ENCODE measurements at regions not wholly inside any gene's neighbourhood (a gene's known extent, or its start where the extent isn't known, plus 50 kb on each side); places are given as distances from the start of the nearest gene placed in this dataset.

GRCh38 chr1:11594222-11594621 lies 60.0 kb downstream of the FBXO2 start:
- DNase-seq (ENCODE audit: low spot score) = peak; percentile 74
- H4K20me1 ChIP-seq (ENCODE audit: low read depth) = no peaks in the 10 kb centered on the region
- no peaks in the 10 kb centered on the region for H3K27me3 ChIP-seq
- Mint-ChIP-seq H3K9me3 (peaks cover 3% of the 10 kb centered on the region), H3K27ac (no peak overlapping the region), H3K36me3 (no peaks in the 10 kb centered on the region), H3K4me1 (peaks cover 11% of the 10 kb centered on the region), H3K4me3 (no peak overlapping the region), H3K27me3 (ENCODE audit: insufficient read depth, low read depth) (no peaks in the 10 kb centered on the region)
- H3K4me1 ChIP-seq = peaks cover 6% of the 10 kb centered on the region
- H3K36me3 ChIP-seq = no peaks in the 10 kb centered on the region
- H3K27ac ChIP-seq = no peak overlapping the region
- peaks cover 3% of the 10 kb centered on the region for H3F3A ChIP-seq (ENCODE audit: low read depth)
- H2AFZ ChIP-seq (replicated peaks) = peak overlapping the region; percentile 100
- no peaks in the 10 kb centered on the region for H3K79me2 ChIP-seq (ENCODE audit: low read depth)
- H3K9me3 ChIP-seq (ENCODE audit: low read depth) = no peaks in the 10 kb centered on the region
- no peak for TF ChIP-seq EZH2 (IDR thresholded peaks at IDR 0.05)
- TF ChIP-seq, protein P1, sequence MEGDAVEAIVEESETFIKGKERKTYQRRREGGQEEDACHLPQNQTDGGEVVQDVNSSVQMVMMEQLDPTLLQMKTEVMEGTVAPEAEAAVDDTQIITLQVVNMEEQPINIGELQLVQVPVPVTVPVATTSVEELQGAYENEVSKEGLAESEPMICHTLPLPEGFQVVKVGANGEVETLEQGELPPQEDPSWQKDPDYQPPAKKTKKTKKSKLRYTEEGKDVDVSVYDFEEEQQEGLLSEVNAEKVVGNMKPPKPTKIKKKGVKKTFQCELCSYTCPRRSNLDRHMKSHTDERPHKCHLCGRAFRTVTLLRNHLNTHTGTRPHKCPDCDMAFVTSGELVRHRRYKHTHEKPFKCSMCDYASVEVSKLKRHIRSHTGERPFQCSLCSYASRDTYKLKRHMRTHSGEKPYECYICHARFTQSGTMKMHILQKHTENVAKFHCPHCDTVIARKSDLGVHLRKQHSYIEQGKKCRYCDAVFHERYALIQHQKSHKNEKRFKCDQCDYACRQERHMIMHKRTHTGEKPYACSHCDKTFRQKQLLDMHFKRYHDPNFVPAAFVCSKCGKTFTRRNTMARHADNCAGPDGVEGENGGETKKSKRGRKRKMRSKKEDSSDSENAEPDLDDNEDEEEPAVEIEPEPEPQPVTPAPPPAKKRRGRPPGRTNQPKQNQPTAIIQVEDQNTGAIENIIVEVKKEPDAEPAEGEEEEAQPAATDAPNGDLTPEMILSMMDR (IDR thresholded peaks at IDR 0.05) = peak; percentile 75
- no peak overlapping the region for H3K9ac ChIP-seq
- H3K4me3 ChIP-seq = no peak overlapping the region
- H3K4me2 ChIP-seq = peak overlapping the region; percentile 31

GRCh38 chr1:11592752-11593151 lies 61.5 kb downstream of the FBXO2 start:
- no peak overlapping the region for H3K9ac ChIP-seq
- H3K36me3 ChIP-seq = no peaks in the 10 kb centered on the region
- Mint-ChIP-seq H3K9me3 (peaks cover 3% of the 10 kb centered on the region), H3K4me1 (peaks cover 6% of the 10 kb centered on the region), H3K27me3 (ENCODE audit: insufficient read depth, low read depth) (peaks cover under 1% of the 10 kb centered on the region), H3K27ac (no peak overlapping the region), H3K4me3 (no peak overlapping the region), H3K36me3 (no peaks in the 10 kb centered on the region)
- no peaks in the 10 kb centered on the region for H4K20me1 ChIP-seq (ENCODE audit: low read depth)
- DNase-seq (ENCODE audit: low spot score) = no peak
- no peak for TF ChIP-seq EZH2 (IDR thresholded peaks at IDR 0.05)
- TF ChIP-seq EZH2phosphoT487 (IDR thresholded peaks at IDR 0.05) = no peak
- TF ChIP-seq, protein P1 (IDR thresholded peaks at IDR 0.05) = no peak
- peaks cover 3% of the 10 kb centered on the region for H3F3A ChIP-seq (ENCODE audit: low read depth)
- no peaks in the 10 kb centered on the region for H3K79me2 ChIP-seq (ENCODE audit: low read depth)
- H3K27me3 ChIP-seq = no peaks in the 10 kb centered on the region
- H3K4me1 ChIP-seq = peaks cover 6% of the 10 kb centered on the region
- H3K4me2 ChIP-seq = no peak overlapping the region
- no peak overlapping the region for H3K27ac ChIP-seq
- no peak overlapping the region for H3K4me3 ChIP-seq
- no peak overlapping the region for H2AFZ ChIP-seq (replicated peaks)
- no peaks in the 10 kb centered on the region for H3K9me3 ChIP-seq (ENCODE audit: low read depth)

GRCh38 chr1:11590395-11590794 lies 63.8 kb downstream of the FBXO2 start:
- peaks cover 4% of the 10 kb centered on the region for H3K27me3 Mint-ChIP-seq (ENCODE audit: insufficient read depth, low read depth)
- H2AFZ ChIP-seq (replicated peaks) = no peak overlapping the region

More at GRCh38 chr1:11590395-11590794, 63.8 kb downstream of the FBXO2 start:
- Histone ChIP-seq H3K4me2 (no peak overlapping the region), H3K4me1 (peaks cover 13% of the 10 kb centered on the region), H3K36me3 (no peaks in the 10 kb centered on the region), H3K9ac (no peak overlapping the region), H3K79me2 (ENCODE audit: low read depth) (no peaks in the 10 kb centered on the region), H3K27me3 (no peaks in the 10 kb centered on the region), H4K20me1 (ENCODE audit: low read depth) (no peaks in the 10 kb centered on the region), H3K27ac (no peak overlapping the region), H3K9me3 (ENCODE audit: low read depth) (no peaks in the 10 kb centered on the region), H3K4me3 (no peak overlapping the region), H3F3A (ENCODE audit: low read depth) (peaks cover 3% of the 10 kb centered on the region)
- H3K27ac Mint-ChIP-seq = no peak overlapping the region
- TF ChIP-seq EZH2phosphoT487 (IDR thresholded peaks at IDR 0.05) (no peak), EZH2 (IDR thresholded peaks at IDR 0.05) (no peak)
- TF ChIP-seq, protein P1 (IDR thresholded peaks at IDR 0.05) = no peak
- peak; percentile 31 for DNase-seq (ENCODE audit: low spot score)
- H3K4me3 Mint-ChIP-seq = no peak overlapping the region
- H3K4me1 Mint-ChIP-seq = peaks cover 4% of the 10 kb centered on the region
- no peaks in the 10 kb centered on the region for H3K36me3 Mint-ChIP-seq
- peaks cover 3% of the 10 kb centered on the region for H3K9me3 Mint-ChIP-seq

Measured in neural progenitor cell (in vitro differentiated cells).